ENCODE measurements at regions not wholly inside any gene's neighbourhood (a gene's known extent, or its start where the extent isn't known, plus 50 kb on each side); places are given as distances from the start of the nearest gene placed in this dataset.

DNA sequence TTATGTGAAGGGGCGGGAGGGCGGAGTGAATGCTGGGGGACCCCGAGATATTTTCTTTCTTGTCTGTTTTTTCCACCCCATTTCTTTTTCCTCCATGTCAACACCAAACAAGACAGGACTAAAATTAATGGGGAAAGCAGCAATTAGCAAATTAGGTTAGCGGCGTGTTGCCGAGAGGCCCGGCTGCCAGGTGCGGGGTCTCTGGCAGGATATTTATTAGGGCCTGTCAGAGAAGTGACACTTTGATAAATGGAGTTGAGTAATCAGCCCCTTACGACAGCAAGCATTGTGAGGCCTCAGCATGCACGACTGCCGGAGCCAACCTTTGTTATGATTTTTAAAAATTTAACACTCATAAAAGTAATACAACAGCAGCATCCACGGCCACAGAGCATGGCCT is 193.8 kb downstream of the DHX35 start:
- Mint-ChIP-seq H3K36me3 (ENCODE audit: insufficient read depth) (no peaks in the 10 kb centered on the region), H3K27ac (peak overlapping the region; percentile 22), H3K27me3 (peaks cover 12% of the 10 kb centered on the region), H3K9me3 (ENCODE audit: low read depth) (no peaks in the 10 kb centered on the region), H3K4me3 (ENCODE audit: low read depth) (no peak overlapping the region), H3K4me1 (ENCODE audit: low read depth) (peaks cover 32% of the 10 kb centered on the region)
- DNase-seq (ENCODE audit: low spot score, unreplicated experiment), result no peak
- TF ChIP-seq, protein P1, sequence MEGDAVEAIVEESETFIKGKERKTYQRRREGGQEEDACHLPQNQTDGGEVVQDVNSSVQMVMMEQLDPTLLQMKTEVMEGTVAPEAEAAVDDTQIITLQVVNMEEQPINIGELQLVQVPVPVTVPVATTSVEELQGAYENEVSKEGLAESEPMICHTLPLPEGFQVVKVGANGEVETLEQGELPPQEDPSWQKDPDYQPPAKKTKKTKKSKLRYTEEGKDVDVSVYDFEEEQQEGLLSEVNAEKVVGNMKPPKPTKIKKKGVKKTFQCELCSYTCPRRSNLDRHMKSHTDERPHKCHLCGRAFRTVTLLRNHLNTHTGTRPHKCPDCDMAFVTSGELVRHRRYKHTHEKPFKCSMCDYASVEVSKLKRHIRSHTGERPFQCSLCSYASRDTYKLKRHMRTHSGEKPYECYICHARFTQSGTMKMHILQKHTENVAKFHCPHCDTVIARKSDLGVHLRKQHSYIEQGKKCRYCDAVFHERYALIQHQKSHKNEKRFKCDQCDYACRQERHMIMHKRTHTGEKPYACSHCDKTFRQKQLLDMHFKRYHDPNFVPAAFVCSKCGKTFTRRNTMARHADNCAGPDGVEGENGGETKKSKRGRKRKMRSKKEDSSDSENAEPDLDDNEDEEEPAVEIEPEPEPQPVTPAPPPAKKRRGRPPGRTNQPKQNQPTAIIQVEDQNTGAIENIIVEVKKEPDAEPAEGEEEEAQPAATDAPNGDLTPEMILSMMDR (IDR thresholded peaks at IDR 0.05; ENCODE audit: unreplicated experiment), result no peak

DNA sequence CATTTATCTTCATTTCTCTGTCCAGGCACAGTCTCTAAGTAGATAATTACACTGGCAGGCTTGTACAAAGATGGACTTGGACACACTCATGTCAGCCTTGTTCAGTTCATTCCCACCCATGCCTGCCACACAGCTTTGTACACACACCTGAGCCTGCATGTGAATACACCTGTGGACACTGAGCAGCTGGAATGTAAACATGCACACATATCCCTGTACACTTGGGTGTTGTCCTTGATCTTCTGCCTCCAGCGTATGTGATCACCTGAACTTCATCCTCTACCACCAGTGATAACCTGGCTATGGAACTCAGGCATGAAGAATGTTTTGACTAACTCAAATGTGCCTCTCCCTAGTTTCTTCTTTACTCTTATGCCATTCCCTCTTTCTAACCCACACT is 190.6 kb downstream of the DHX35 start:
- Mint-ChIP-seq H3K9me3 (ENCODE audit: low read depth) (no peaks in the 10 kb centered on the region), H3K4me3 (ENCODE audit: low read depth) (no peak overlapping the region), H3K27me3 (peaks cover 4% of the 10 kb centered on the region), H3K4me1 (ENCODE audit: low read depth) (peaks cover 32% of the 10 kb centered on the region), H3K36me3 (ENCODE audit: insufficient read depth) (no peaks in the 10 kb centered on the region), H3K27ac (no peak overlapping the region)
- TF ChIP-seq, protein P1 (IDR thresholded peaks at IDR 0.05; ENCODE audit: unreplicated experiment), result no peak
- no peak for DNase-seq (ENCODE audit: low spot score, unreplicated experiment)

DNA sequence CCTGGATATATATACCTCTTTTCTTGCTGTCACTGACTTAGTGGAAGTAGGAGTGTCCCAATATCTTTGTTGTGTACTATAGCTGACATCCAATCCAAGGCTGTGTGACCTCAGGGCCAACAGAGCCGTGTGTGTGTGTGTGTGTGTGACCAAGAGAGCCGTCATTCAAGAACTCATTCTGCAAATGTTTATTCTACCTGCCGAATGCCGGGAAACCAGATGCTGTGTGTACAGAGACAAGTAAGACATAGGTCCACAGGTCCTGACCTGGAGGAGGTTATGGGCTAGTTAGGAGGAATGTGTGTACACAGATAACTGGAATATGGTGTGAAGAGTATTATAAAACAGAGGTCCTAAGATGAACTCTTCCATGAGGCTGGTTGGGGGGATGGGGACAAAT is 190.0 kb downstream of the DHX35 start:
- peaks cover 33% of the 10 kb centered on the region for H3K4me1 Mint-ChIP-seq (ENCODE audit: low read depth)
- peaks cover 6% of the 10 kb centered on the region for H3K27me3 Mint-ChIP-seq
- TF ChIP-seq, protein P1 (IDR thresholded peaks at IDR 0.05; ENCODE audit: unreplicated experiment), result no peak

DNA sequence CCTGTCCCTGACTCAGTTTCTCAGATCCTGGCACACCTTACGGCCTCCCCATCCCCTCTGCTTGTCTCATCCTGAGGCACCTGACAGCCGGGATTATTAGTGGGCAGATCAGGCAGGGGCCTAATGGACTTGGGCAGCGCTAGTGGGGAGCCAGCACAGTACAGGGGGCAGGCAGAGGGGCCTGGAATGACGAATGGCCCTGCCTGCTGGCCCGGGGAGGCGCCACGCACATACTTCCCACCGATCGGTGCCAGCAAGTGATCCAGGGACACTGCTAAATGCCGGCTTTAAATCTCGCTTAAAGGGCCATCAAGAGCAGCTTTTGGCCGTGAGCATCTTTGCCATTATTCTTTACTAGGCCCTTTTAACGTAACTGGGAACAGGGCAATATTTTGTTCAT is 188.4 kb downstream of the DHX35 start:
- TF ChIP-seq, protein P1 (IDR thresholded peaks at IDR 0.05; ENCODE audit: unreplicated experiment), result no peak
- no peaks in the 10 kb centered on the region for H3K36me3 Mint-ChIP-seq (ENCODE audit: insufficient read depth)
- no peak overlapping the region for H3K4me3 Mint-ChIP-seq (ENCODE audit: low read depth)
- no peak overlapping the region for H3K27ac Mint-ChIP-seq
- no peaks in the 10 kb centered on the region for H3K9me3 Mint-ChIP-seq (ENCODE audit: low read depth)
- DNase-seq (ENCODE audit: low spot score, unreplicated experiment), result no peak
- peaks cover 12% of the 10 kb centered on the region for H3K27me3 Mint-ChIP-seq
- H3K4me1 Mint-ChIP-seq (ENCODE audit: low read depth), result peaks cover 23% of the 10 kb centered on the region

More for the DNA sequence above, 190.0 kb downstream of the DHX35 start:
- Mint-ChIP-seq H3K9me3 (ENCODE audit: low read depth) (no peaks in the 10 kb centered on the region), H3K27ac (no peak overlapping the region), H3K36me3 (ENCODE audit: insufficient read depth) (no peaks in the 10 kb centered on the region), H3K4me3 (ENCODE audit: low read depth) (no peak overlapping the region)
- DNase-seq (ENCODE audit: low spot score, unreplicated experiment), result no peak

DNA sequence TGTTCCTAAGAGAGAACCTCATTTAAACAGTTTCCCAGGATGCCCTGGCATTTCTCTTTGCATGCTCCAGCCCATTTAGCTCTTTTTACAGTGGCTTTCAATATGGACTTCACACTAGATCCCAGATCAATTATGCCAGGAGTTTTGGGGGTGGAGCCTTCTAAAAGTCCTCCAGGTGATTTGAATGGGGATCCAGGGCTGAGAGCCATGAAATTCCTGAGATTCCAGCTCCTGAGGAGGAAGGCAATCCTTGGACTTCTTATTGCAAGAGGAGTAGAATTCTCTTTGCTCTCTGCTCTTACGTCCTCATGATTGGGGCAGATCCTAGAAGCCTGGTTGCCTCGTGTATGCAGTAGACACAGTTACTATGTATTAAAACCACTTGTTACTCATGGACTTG is 184.2 kb downstream of the DHX35 start:
- Mint-ChIP-seq H3K27me3 (peaks cover 19% of the 10 kb centered on the region), H3K4me1 (ENCODE audit: low read depth) (peaks cover 3% of the 10 kb centered on the region), H3K27ac (no peak overlapping the region), H3K9me3 (ENCODE audit: low read depth) (no peaks in the 10 kb centered on the region), H3K36me3 (ENCODE audit: insufficient read depth) (no peaks in the 10 kb centered on the region), H3K4me3 (ENCODE audit: low read depth) (no peak overlapping the region)
- TF ChIP-seq, protein P1 (IDR thresholded peaks at IDR 0.05; ENCODE audit: unreplicated experiment), result no peak
- DNase-seq (ENCODE audit: low spot score, unreplicated experiment), result no peak

Measured in progenitor cell of endocrine pancreas (in vitro differentiated cells).